Fibroblast of lung (primary cell): ENCODE measurements at regions not wholly inside any gene's neighbourhood (a gene's known extent, or its start where the extent isn't known, plus 50 kb on each side); places are given as distances from the start of the nearest gene placed in this dataset.

ENCODE experiments used
- DNase-seq, 2 donors: peaks; one replicate each; pipeline versions ENCODE4 v3.0.0 to v3.0.0-alpha.2; 2010; ENCODE audit warnings: low read depth in 2 of 2
- H2AFZ ChIP-seq: 2 replicates; pipeline ENCODE4 v1.5.1; 2012; ENCODE audit warnings: low read length, control low read depth, inconsistent platforms
- H3K27ac ChIP-seq: 2 replicates; pipeline ENCODE4 v1.5.1; 2011; ENCODE audit warnings: low read length, control low read depth; ENCODE audit not compliant: insufficient read depth
- H3K27me3 ChIP-seq: 2 replicates; pipeline ENCODE4 v1.5.1; 2011; ENCODE audit warnings: mild to moderate bottlenecking, low read length; ENCODE audit not compliant: control insufficient read depth, insufficient read depth
- H3K36me3 ChIP-seq: 2 replicates; pipeline ENCODE4 v1.5.1; 2011; ENCODE audit warnings: low read length; ENCODE audit not compliant: control insufficient read depth, insufficient read depth
- H3K4me1 ChIP-seq: 2 replicates; pipeline ENCODE4 v1.5.1; 2011; ENCODE audit warnings: low read length; ENCODE audit not compliant: control insufficient read depth, insufficient read depth; ENCODE audit errors: extremely low read depth
- H3K4me2 ChIP-seq: 2 replicates; pipeline ENCODE4 v1.5.1; 2011; ENCODE audit warnings: low read length, control low read depth; ENCODE audit not compliant: insufficient read depth; ENCODE audit errors: extremely low read depth
- H3K4me3 ChIP-seq, 4 experiments: fragments of 200-600 bp in 1 of 4; sonication (generic) in 1 of 4; replicated peaks in 1 of 4; 2 replicates each; pipeline ENCODE4 v1.5.1; 2011 to 2016; ENCODE audit warnings: low read length in 4 of 4, low read depth in 3 of 4, mild to moderate bottlenecking in 3 of 4, control low read depth in 2 of 4, inconsistent platforms in 1 of 4, mixed read lengths in 1 of 4; ENCODE audit not compliant: insufficient read depth in 1 of 4; ENCODE audit errors: control extremely low read depth in 1 of 4
- H3K79me2 ChIP-seq: 2 replicates; pipeline ENCODE4 v1.5.1; 2012; ENCODE audit warnings: mild to moderate bottlenecking, low read length, inconsistent platforms; ENCODE audit not compliant: control insufficient read depth, insufficient read depth
- H3K9ac ChIP-seq: 2 replicates; pipeline ENCODE4 v1.5.1; 2011; ENCODE audit warnings: mild to moderate bottlenecking, low read length, control low read depth; ENCODE audit not compliant: insufficient read depth
- H3K9me3 ChIP-seq: 2 replicates; pipeline ENCODE4 v1.5.1; 2012; ENCODE audit warnings: low read depth, low read length; ENCODE audit not compliant: control insufficient read depth, insufficient read depth
- H4K20me1 ChIP-seq: 2 replicates; pipeline ENCODE4 v1.5.1; 2011; ENCODE audit warnings: low read length; ENCODE audit not compliant: control insufficient read depth, insufficient read depth; ENCODE audit errors: extremely low read depth
- EZH2 ChIP-seq: IDR thresholded peaks from 2 replicates; pipeline ENCODE4 v1.5.1; 2012; ENCODE audit warnings: low read length, control low read depth, mild to moderate bottlenecking; ENCODE audit errors: missing control alignments
- TF ChIP-seq, protein P1 (sequence below), 2 donors: IDR thresholded peaks in 1 of 2; conservative IDR thresholded peaks in 1 of 2; 1 replicate in 1 of 2; 2 replicates in 1 of 2; pipeline ENCODE4 v1.5.1; 2011 to 2012; ENCODE audit warnings: low read length in 2 of 2, control low read depth in 1 of 2, inconsistent platforms in 1 of 2, low read depth in 1 of 2, mild to moderate bottlenecking in 1 of 2

DNA sequence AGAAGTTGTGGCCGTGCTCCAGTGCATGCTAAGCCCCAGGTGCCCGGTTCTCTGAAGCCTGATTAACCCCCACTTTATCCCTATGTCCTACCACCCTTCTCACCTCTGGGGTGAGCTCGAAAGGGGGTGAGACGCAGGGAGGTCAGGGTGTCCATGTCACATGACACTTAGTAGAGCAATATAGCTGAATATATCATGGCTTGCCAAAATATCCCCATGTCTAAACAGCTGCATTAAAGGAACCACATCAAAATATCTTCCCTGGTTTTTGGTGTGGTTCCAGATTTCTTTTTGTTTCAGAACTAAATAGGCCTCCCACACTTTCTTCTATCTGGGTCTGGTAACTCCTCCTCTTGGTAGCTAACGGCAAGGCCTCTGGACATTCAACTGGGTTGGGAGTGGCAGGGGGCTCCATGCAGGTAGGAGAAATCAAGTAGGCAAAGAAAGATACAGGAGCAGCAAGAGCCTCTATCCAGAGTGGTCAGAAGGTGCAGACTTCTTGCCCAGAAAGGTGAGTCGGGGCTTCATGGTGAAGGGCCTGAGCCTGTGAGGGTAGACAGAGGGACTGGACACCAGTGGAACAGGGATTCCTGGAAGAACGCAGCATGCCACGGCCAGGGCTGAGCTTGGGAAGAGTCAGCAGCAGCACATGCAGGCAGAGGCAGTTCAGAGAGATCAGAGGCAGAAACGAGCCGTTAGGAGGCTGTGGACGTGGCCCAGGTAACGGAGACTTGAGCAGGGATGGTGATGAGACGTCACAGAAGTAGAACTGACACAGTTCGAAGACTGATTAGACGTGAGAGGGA lies 202.8 kb upstream of the DIO3 start:
- H3K4me3 ChIP-seq: no peak overlapping the region
- no peaks in the 10 kb centered on the region for H3K79me2 ChIP-seq
- no peaks in the 10 kb centered on the region for H3K4me1 ChIP-seq
- H3K36me3 ChIP-seq: no peaks in the 10 kb centered on the region
- TF ChIP-seq EZH2: no peak
- TF ChIP-seq, protein P1, sequence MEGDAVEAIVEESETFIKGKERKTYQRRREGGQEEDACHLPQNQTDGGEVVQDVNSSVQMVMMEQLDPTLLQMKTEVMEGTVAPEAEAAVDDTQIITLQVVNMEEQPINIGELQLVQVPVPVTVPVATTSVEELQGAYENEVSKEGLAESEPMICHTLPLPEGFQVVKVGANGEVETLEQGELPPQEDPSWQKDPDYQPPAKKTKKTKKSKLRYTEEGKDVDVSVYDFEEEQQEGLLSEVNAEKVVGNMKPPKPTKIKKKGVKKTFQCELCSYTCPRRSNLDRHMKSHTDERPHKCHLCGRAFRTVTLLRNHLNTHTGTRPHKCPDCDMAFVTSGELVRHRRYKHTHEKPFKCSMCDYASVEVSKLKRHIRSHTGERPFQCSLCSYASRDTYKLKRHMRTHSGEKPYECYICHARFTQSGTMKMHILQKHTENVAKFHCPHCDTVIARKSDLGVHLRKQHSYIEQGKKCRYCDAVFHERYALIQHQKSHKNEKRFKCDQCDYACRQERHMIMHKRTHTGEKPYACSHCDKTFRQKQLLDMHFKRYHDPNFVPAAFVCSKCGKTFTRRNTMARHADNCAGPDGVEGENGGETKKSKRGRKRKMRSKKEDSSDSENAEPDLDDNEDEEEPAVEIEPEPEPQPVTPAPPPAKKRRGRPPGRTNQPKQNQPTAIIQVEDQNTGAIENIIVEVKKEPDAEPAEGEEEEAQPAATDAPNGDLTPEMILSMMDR (conservative IDR thresholded peaks at IDR 0.05 in 1 of 2, IDR thresholded peaks at IDR 0.05 in 1 of 2; ENCODE audit: low read depth in 1 of 2, low read length in 2 of 2): no peak
- H3K27ac ChIP-seq: no peak overlapping the region
- H3K9ac ChIP-seq: no peak overlapping the region
- H3K4me2 ChIP-seq: no peak overlapping the region
- H4K20me1 ChIP-seq: no peaks in the 10 kb centered on the region
- DNase-seq: no peak
- H3K27me3 ChIP-seq: no peaks in the 10 kb centered on the region
- H2AFZ ChIP-seq: no peak overlapping the region
- H3K9me3 ChIP-seq: no peaks in the 10 kb centered on the region

DNA sequence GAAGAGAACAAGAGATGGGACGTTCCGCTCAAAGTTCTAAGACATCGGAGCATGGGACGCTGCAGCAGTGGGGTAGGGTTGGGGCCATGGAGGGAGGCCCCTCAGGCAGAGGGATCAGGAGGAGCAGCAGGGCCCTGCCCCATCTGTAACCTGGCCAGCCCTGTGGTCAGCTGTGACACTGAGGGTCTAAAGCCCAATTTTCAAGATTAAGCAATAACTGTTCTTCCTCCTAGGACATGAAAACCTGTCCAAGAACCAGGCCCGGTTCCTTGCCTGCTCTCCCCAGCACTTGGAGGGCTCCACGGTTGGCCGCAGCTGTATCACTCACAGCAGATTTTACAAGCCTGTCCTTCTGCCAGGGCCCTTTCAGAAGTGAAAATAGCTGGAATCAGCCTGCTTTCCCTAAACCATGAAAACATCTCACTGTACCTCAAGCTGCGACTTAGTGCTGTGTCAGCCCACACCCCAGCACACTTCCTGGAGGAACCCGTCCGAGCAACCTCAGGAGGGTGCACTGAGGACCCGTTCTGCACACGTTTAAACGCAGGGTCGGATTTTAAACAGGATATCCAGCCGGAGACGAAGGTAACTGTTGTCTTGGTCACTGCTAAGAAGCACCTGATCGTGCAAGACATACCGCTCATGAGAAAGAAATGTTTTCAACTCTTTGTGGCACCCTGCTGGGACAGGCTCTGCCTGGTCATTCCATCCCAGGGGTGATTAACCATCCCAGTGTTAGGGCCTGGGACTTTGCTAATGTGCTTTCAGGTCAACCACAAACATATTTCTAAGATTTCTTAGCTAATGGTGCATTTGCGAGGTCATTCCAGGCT lies 201.9 kb upstream of the DIO3 start:
- Histone ChIP-seq H3K36me3 (no peaks in the 10 kb centered on the region), H3K9me3 (no peaks in the 10 kb centered on the region), H3K4me1 (no peaks in the 10 kb centered on the region), H3K9ac (no peak overlapping the region), H4K20me1 (no peaks in the 10 kb centered on the region), H3K4me2 (no peak overlapping the region), H3K79me2 (no peaks in the 10 kb centered on the region), H3K27ac (no peak overlapping the region), H2AFZ (no peak overlapping the region), H3K4me3 (no peak overlapping the region), H3K27me3 (no peaks in the 10 kb centered on the region)
- peak; percentile 22 to 34 for DNase-seq
- TF ChIP-seq EZH2: no peak
- TF ChIP-seq, protein P1 (conservative IDR thresholded peaks at IDR 0.05 in 1 of 2, IDR thresholded peaks at IDR 0.05 in 1 of 2; ENCODE audit: low read depth in 1 of 2, low read length in 2 of 2): no peak
